ENCODE measurements at regions not wholly inside any gene's neighbourhood (a gene's known extent, or its start where the extent isn't known, plus 50 kb on each side); places are given as distances from the start of the nearest gene placed in this dataset.
"Not testable (repeated sequence)": the region's sequence is repeated elsewhere in the genome, so short reads cannot be mapped to it uniquely, and the experiment has no call there.

DNA sequence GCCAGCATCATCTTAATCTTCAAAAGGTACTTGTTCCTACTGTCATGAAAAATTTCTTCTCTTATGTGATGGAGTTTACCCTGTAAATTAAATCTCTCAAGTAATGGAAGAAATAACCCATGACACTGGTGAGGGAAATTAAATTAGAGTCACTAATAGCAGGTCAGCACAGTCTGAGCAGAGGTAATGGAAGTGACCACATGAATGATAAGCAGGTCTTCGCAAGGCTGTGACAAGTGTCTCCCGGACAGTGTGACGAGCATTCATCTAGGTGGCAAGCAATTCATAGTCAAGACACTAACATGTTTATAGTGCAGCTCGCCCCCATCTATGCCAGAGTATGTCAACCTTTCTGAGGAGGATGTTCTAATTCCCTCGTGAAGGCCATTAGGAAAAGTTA lies 249.2 kb downstream of the FRK start:
- no peak for DNase-seq (ENCODE audit: low read depth, low spot score)

GRCh38 chr6:115798229-115798628 lies 262.5 kb downstream of the FRK start:
- no peak for DNase-seq (ENCODE audit: low read depth, low spot score)

DNA sequence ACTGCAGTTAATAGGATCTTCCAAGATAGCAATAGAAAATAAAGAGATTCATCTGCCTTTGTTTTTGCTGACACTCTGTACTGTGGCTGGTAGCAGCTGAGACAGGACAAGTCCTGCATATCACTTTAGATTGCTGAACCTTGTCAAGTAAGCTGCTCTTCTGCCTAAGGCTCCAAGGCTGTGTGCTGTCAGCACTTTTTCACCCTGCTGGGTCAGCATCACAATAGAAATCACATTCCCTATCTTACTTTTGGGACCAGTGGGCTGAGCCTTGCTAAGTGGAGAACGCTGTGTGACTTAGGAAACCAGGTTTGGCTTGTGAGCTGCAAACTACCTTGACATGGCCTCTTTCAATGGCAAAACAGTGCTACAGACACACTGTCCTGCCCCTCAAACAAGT lies 263.9 kb downstream of the FRK start:
- peak; percentile 89 for DNase-seq (ENCODE audit: low read depth, low spot score)

- DNase-seq (ENCODE audit: low read depth, low spot score) = no peak
Measured at GRCh38 chr6:115796061-115796460, 264.6 kb downstream of the FRK start.

DNA sequence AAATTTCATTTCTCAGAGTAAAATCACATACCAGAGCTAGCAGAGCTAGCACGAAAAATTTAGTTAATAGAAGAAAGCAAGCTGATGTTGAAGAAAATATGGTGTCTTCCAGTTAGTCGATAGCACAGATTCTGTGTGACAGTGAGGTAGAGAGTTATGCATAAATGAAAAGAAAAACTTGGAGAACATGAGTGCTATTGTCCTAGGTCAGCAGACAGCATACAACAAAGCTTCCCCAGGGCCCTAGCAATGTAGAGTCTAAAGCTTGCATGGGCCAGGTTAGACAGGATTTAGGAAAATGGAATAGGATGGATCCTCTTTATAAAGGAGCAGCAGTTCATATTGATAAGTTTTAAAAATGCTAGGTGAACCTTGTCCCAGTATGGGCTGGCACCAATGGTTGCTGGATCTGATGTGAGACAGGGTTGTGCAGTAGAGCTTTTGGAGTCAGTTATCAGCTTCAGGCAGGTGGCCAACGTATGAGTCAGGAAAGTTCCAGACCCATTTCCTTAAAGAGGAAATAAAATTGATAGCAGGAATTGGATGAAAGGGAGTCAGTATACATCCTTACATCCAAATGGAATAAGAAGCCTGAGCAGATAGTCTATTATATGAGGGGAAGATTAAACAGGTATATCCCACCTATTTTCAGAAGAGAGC lies 277.2 kb downstream of the FRK start:
- DNase-seq (ENCODE audit: low read depth, low spot score) = no peak

- DNase-seq (ENCODE audit: low read depth, low spot score) = no peak
Measured at GRCh38 chr6:115782612-115783011, 278.1 kb downstream of the FRK start.

DNA sequence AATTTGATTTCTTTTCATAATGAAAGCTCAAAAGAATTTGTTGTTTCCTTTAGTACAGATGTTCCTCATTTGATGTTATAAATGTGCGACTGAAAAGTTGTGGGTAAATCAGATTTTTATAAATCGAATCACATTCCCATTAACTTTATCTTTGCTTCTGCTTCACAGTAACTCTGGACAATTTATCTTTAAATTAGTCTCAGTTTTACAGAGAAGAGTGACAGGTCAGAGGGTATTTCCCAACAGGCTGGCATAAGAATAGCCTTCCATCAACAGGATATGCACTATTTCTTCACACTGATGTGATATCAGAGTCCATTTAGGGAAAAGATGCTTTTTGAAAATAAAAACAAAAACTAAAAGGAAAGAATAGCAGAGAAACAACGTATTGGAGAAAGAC lies 286.9 kb downstream of the FRK start:
- DNase-seq (ENCODE audit: low read depth, low spot score) = no peak

DNA sequence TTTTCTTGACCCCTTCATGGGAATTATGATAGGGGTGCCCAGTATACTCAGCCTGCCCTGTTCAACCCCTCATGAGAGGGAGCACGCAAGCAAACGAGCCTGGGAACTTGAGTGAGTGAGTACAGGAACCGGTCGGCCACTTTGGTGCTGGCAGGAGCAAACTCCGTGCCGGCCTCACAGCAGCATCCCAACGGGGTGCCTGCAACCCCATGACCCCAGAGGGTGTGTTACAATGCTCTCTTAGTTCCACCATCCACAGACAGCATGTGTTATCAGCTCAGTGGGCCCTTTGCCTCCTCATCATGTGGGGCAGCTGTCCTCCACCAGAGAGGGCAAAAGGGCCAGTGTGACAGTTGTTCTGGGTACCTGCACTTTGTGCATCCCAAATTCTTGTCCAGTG lies 289.8 kb downstream of the FRK start:
- no peak for DNase-seq (ENCODE audit: low read depth, low spot score)

GRCh38 chr6:115768500-115768899 lies 292.2 kb downstream of the FRK start:
- DNase-seq (ENCODE audit: low read depth, low spot score) = no peak

DNA sequence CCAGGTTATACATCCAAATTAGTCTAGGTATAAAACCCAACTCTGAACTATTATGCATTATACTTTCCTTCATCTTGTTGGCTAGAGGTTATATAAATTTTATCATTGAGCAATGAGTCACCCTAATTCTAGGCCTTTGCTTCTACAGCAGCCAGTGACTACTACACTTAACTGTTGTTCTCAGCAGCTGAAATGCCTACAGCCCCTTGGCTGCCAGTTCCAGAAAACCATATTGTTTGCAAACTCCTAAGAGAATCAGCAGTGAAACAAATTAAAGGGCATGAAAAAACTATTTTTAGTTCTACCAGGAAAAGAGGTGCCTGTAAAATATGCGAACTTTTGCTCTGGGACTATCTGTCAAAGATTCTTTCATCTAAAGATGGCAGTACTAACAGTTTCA lies 292.8 kb downstream of the FRK start:
- no peak for DNase-seq (ENCODE audit: low read depth, low spot score)

DNA sequence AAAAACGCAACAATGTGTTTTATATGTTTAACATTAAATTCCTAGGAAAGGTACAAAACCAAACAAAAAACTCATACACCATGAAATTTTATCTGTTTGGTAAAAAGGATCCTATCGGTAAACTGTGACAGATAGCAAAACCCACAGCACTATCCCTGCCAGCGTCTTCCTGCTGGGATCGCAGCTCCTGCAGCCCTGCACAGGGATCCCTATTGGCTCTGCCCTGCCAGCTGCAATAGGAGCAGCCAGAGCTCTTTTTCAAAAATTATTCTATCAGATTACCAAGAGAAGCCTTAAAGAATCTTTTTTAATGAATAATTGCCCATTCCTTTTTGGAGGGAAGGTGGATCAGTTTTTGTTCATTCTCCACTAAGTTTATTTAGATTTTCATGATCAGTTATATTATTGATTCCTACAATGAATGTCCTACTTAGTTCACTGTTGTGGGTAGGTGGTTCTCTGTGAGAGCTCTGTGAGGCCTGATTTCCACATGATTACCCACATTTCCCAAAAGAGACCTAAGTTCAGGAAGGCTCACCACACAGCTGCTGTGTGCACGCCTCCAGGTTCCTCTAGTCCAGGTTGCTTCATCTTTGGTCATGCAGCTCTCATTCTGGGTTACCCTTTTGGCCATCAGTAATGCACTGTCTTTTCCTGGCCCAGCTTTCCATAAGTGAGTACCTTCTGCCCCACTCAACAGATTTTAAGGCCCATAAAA lies 293.8 kb downstream of the FRK start:
- DNase-seq (ENCODE audit: low read depth, low spot score) = no peak

GRCh38 chr6:115765966-115766365 lies 294.7 kb downstream of the FRK start:
- DNase-seq (ENCODE audit: low read depth, low spot score) = no peak

- DNase-seq (ENCODE audit: low read depth, low spot score) = no peak
Measured at GRCh38 chr6:115759051-115759450, 301.6 kb downstream of the FRK start.

- no peak for DNase-seq (ENCODE audit: low read depth, low spot score)
Measured at GRCh38 chr6:115753446-115753845, 307.2 kb downstream of the FRK start.

DNA sequence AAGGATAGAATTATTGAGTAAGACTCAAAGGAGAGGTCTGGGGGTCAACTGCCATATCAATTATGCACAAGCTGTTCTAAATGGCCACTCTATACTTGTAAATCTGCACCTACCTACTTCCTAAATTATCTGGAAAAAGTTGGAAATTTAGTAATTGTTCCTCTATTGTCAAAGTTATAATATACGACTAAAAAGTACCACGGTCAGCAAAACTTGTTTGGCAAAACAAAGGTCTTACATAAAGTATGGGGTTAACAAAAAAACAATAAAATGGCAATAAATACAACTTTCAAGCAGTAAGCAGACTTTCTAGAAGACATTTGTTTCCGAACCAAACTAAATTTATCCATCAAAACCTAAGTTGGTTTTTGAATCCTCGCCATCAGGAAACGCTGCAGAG lies 309.7 kb downstream of the FRK start:
- DNase-seq (ENCODE audit: low read depth, low spot score) = no peak

DNA sequence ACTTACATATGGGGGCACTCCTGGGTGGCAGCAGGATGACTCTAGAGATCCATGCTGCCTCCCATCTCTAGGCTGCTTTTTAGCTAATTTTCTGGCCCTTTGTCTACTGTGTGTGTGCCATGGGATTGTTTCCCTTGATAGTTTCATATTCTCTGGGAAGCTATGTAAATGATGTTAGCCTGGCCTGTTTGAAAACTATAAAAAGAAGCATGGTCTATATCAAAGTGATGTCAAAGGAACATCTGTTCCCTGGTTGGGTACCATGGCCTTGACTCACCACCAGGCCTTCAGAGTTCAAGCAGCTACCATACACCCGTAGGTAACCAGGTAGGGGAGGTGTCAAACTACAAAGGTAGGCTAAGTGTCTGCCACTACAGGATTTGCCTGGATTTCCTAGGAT lies 310.4 kb downstream of the FRK start:
- no peak for DNase-seq (ENCODE audit: low read depth, low spot score)

DNA sequence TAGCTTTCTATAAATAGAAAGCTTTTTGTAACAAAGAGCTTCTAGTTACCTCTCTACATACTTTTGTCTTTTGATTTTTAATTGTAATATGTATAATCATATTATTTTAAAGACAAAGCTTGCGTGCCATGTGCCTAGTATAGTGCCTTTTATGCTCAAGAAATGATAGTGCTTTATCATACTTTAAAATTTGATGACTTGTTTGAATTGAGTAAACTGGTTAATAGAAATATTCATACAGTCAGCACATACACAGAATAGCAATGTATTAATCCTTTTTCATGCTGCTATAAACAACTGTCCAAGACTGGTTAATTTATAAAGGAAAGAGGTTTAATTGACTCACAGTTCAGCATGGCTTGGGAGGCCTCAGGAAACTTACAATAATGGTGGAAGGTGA lies 313.0 kb downstream of the FRK start:
- no peak for DNase-seq (ENCODE audit: low read depth, low spot score)

DNA sequence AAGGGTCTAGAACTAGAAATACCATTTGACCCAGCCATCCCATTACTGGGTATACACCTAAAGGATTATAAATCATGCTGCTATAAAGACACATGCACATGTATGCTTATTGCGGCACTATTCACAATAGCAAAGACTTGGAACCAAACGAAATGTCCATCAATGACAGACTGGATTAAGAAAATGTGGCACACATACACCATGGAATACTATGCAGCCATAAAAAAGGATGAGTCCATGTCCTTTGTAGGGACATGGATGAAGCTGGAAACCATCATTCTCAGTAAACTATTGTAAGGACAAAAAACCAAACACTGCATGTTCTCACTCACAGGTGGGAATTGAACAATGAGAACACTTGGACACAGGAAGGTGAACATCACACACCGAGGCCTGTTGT lies 314.1 kb downstream of the FRK start:
- not testable (repeated sequence) for DNase-seq (ENCODE audit: low read depth, low spot score)

- no peak for DNase-seq (ENCODE audit: low read depth, low spot score)
Measured at GRCh38 chr6:115740907-115741306, 319.8 kb downstream of the FRK start.

- DNase-seq (ENCODE audit: low read depth, low spot score) = no peak
Measured at GRCh38 chr6:115735610-115736009, 325.1 kb downstream of the FRK start.

- no peak for DNase-seq (ENCODE audit: low read depth, low spot score)
Measured at GRCh38 chr6:115733426-115733825, 327.3 kb downstream of the FRK start.

- peak; percentile 84 for DNase-seq (ENCODE audit: low read depth, low spot score)
Measured at GRCh38 chr6:115729036-115729435, 331.7 kb downstream of the FRK start.

- no peak for DNase-seq (ENCODE audit: low read depth, low spot score)
Measured at GRCh38 chr6:115728171-115728570, 332.5 kb downstream of the FRK start.

- DNase-seq (ENCODE audit: low read depth, low spot score) = no peak
Measured at GRCh38 chr6:115721564-115721963, 339.1 kb downstream of the FRK start.
